Liver (tissue), 8 donors: ENCODE measurements at regions not wholly inside any gene's neighbourhood (a gene's known extent, or its start where the extent isn't known, plus 50 kb on each side); places are given as distances from the start of the nearest gene placed in this dataset.

ENCODE experiments used
- DNase-seq: peaks from one replicate; pipeline ENCODE4 v3.0.0-alpha.2; 2017; ENCODE audit warnings: low spot score
- H3K27ac ChIP-seq, 2 donors: one replicate each; pipeline ENCODE4 v1.7.0; 2013; ENCODE audit warnings: inconsistent platforms in 2 of 2, low read length in 2 of 2, control low read depth in 1 of 2, low read depth in 1 of 2, mild to moderate bottlenecking in 1 of 2
- H3K27me3 ChIP-seq, 4 donors: one replicate each; pipeline versions ENCODE4 v1.6.1 to v1.7.0; 2013; ENCODE audit warnings: low read length in 3 of 4, inconsistent platforms in 1 of 4, mild to moderate bottlenecking in 1 of 4, moderate library complexity in 1 of 4; ENCODE audit not compliant: control insufficient read depth in 4 of 4, insufficient read depth in 4 of 4
- H3K36me3 ChIP-seq, 4 donors: one replicate each; pipeline versions ENCODE4 v1.6.1 to v1.7.0; 2013; ENCODE audit warnings: low read length in 3 of 4, mild to moderate bottlenecking in 3 of 4, low read depth in 1 of 4, moderate library complexity in 1 of 4; ENCODE audit not compliant: control insufficient read depth in 4 of 4, insufficient read depth in 3 of 4
- H3K4me1 ChIP-seq, 4 donors: one replicate each; pipeline versions ENCODE4 v1.6.1 to v1.7.0; 2013; ENCODE audit warnings: low read length in 3 of 4, mild to moderate bottlenecking in 3 of 4, moderate library complexity in 1 of 4; ENCODE audit not compliant: control insufficient read depth in 4 of 4, insufficient read depth in 4 of 4
- H3K4me3 ChIP-seq, 3 donors: one replicate each; pipeline versions ENCODE4 v1.6.1 to v1.7.0; 2013; ENCODE audit warnings: low read length in 3 of 3, control low read depth in 1 of 3, low read depth in 1 of 3, mild to moderate bottlenecking in 1 of 3
- H3K9ac ChIP-seq, 2 donors: one replicate each; pipeline ENCODE4 v1.7.0; 2013; ENCODE audit warnings: low read length in 2 of 2, mild to moderate bottlenecking in 2 of 2, moderate library complexity in 2 of 2, control low read depth in 1 of 2, low read depth in 1 of 2
- H3K9me3 ChIP-seq, 4 donors: one replicate each; pipeline versions ENCODE4 v1.6.1 to v1.7.0; 2013; ENCODE audit warnings: low read length in 3 of 4; ENCODE audit not compliant: control insufficient read depth in 4 of 4
- EGR1 ChIP-seq, 2 donors: IDR thresholded peaks; 2 replicates each; pipeline ENCODE4 v1.6.1; 2016 to 2018; ENCODE audit warnings: antibody characterized with exemption in 2 of 2, low read depth in 2 of 2
- FOXA1 ChIP-seq: IDR thresholded peaks from 2 replicates; pipeline ENCODE4 v1.6.1; 2016; ENCODE audit warnings: antibody characterized with exemption
- FOXA2 ChIP-seq: IDR thresholded peaks from 2 replicates; pipeline ENCODE4 v1.6.1; 2016; ENCODE audit warnings: antibody characterized with exemption
- GABPA ChIP-seq, 2 donors: IDR thresholded peaks in 1 of 2; conservative IDR thresholded peaks in 1 of 2; 2 replicates each; pipeline ENCODE4 v1.6.1; 2016; ENCODE audit warnings: antibody characterized with exemption in 2 of 2, mild to moderate bottlenecking in 1 of 2, moderate library complexity in 1 of 2
- HNF4A ChIP-seq, 2 donors: conservative IDR thresholded peaks; 2 replicates each; pipeline ENCODE4 v1.6.1; 2016; ENCODE audit warnings: antibody characterized with exemption in 2 of 2, mild to moderate bottlenecking in 2 of 2
- HNF4G ChIP-seq: IDR thresholded peaks from 2 replicates; pipeline ENCODE4 v1.6.1; 2016; ENCODE audit warnings: antibody characterized with exemption
- JUND ChIP-seq, 2 donors: IDR thresholded peaks; 2 replicates each; pipeline ENCODE4 v1.6.1; 2016; ENCODE audit warnings: antibody characterized with exemption in 2 of 2
- NR2F2 ChIP-seq: IDR thresholded peaks from 2 replicates; pipeline ENCODE4 v1.6.1; 2016; ENCODE audit warnings: antibody characterized with exemption
- RAD21 ChIP-seq, 2 donors: IDR thresholded peaks; 2 replicates each; pipeline ENCODE4 v1.6.1; 2016; ENCODE audit warnings: antibody characterized with exemption in 2 of 2, mild to moderate bottlenecking in 2 of 2
- REST ChIP-seq: IDR thresholded peaks from 2 replicates; pipeline ENCODE4 v1.6.1; 2016; ENCODE audit warnings: antibody characterized with exemption, mild to moderate bottlenecking
- RXRA ChIP-seq, 2 donors: IDR thresholded peaks; 2 replicates each; pipeline ENCODE4 v1.6.1; 2017 to 2018; ENCODE audit warnings: antibody characterized with exemption in 2 of 2, mild to moderate bottlenecking in 1 of 2
- SP1 ChIP-seq: IDR thresholded peaks from 2 replicates; pipeline ENCODE4 v1.6.1; 2018; ENCODE audit warnings: antibody characterized with exemption, mild to moderate bottlenecking
- TAF1 ChIP-seq: conservative IDR thresholded peaks from 2 replicates; pipeline ENCODE4 v1.6.1; 2016; ENCODE audit warnings: antibody characterized with exemption, mild to moderate bottlenecking
- YY1 ChIP-seq: IDR thresholded peaks from 2 replicates; pipeline ENCODE4 v1.6.1; 2016; ENCODE audit warnings: antibody characterized with exemption, mild to moderate bottlenecking
- ZBTB33 ChIP-seq: IDR thresholded peaks from 2 replicates; pipeline ENCODE4 v1.6.1; 2016; ENCODE audit warnings: antibody characterized with exemption
- WGBS: extraction: QIAGEN DNeasy Blood & Tissue Kit; methylation state at CpG from one replicate; pipeline ENCODE4 v1.1.7; 2013; 5-methylcytosine and 5-hydroxymethylcytosine counted together
- TF ChIP-seq, protein P1 (sequence below): IDR thresholded peaks from 2 replicates; pipeline ENCODE4 v1.6.1; 2016; ENCODE audit warnings: antibody characterized with exemption
- TF ChIP-seq, protein P2 (sequence below): fragments of 150-350 bp; IDR thresholded peaks from 2 replicates; pipeline ENCODE4 v1.5.1; 2017; ENCODE audit warnings: improper control_type of control experiment, low read depth, low read length; ENCODE audit not compliant: missing input control
- TF ChIP-seq, protein P3 (sequence below): IDR thresholded peaks from 2 replicates; pipeline ENCODE4 v1.6.1; 2016; ENCODE audit warnings: antibody characterized with exemption
- donor health status: healthy.
- donor health status: healthy.
- donor health status: healthy.
- donor health status: healthy.
- donor health status: healthy.

GRCh38 chr16:77603656-77604055, 118.7 kb upstream of the NUDT7 start:
- Histone ChIP-seq H3K4me3 (no peak overlapping the region), H3K27me3 (peaks cover 0 to 4% (median 0%) of the 10 kb centered on the region in 4 donors), H3K36me3 (no peaks in the 10 kb centered on the region), H3K9ac (no peak overlapping the region), H3K27ac (no peak overlapping the region), H3K9me3 (peaks cover 0 to 6% (median 4%) of the 10 kb centered on the region in 4 donors), H3K4me1 (no peaks in the 10 kb centered on the region)
- 69% methylated on average over 2 of the region's 2 CpGs for WGBS
- no peak for DNase-seq
- TF ChIP-seq FOXA1: no peak
- TF ChIP-seq ZBTB33: no peak
- no peak for TF ChIP-seq HNF4A (conservative IDR thresholded peaks at IDR 0.05)
- no peak for TF ChIP-seq EGR1 (IDR thresholded peaks at IDR 0.05; ENCODE audit: low read depth in 2 of 2)
- TF ChIP-seq, protein P1, sequence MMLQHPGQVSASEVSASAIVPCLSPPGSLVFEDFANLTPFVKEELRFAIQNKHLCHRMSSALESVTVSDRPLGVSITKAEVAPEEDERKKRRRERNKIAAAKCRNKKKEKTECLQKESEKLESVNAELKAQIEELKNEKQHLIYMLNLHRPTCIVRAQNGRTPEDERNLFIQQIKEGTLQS: no peak
- no peak for TF ChIP-seq RAD21 (IDR thresholded peaks at IDR 0.05)
- TF ChIP-seq REST: no peak
- TF ChIP-seq RXRA (IDR thresholded peaks at IDR 0.05): no peak
- no peak for TF ChIP-seq GABPA (IDR thresholded peaks at IDR 0.05 in 1 of 2, conservative IDR thresholded peaks at IDR 0.05 in 1 of 2)
- TF ChIP-seq, protein P2, sequence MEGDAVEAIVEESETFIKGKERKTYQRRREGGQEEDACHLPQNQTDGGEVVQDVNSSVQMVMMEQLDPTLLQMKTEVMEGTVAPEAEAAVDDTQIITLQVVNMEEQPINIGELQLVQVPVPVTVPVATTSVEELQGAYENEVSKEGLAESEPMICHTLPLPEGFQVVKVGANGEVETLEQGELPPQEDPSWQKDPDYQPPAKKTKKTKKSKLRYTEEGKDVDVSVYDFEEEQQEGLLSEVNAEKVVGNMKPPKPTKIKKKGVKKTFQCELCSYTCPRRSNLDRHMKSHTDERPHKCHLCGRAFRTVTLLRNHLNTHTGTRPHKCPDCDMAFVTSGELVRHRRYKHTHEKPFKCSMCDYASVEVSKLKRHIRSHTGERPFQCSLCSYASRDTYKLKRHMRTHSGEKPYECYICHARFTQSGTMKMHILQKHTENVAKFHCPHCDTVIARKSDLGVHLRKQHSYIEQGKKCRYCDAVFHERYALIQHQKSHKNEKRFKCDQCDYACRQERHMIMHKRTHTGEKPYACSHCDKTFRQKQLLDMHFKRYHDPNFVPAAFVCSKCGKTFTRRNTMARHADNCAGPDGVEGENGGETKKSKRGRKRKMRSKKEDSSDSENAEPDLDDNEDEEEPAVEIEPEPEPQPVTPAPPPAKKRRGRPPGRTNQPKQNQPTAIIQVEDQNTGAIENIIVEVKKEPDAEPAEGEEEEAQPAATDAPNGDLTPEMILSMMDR: no peak
- TF ChIP-seq YY1: no peak
- TF ChIP-seq TAF1: no peak
- no peak for TF ChIP-seq SP1
- TF ChIP-seq NR2F2: no peak
- no peak for TF ChIP-seq HNF4G
- TF ChIP-seq, protein P3, sequence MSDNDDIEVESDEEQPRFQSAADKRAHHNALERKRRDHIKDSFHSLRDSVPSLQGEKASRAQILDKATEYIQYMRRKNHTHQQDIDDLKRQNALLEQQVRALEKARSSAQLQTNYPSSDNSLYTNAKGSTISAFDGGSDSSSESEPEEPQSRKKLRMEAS: no peak
- no peak for TF ChIP-seq JUND (IDR thresholded peaks at IDR 0.05)
- TF ChIP-seq FOXA2: no peak
